ENCODE measurements at regions not wholly inside any gene's neighbourhood (a gene's known extent, or its start where the extent isn't known, plus 50 kb on each side); places are given as distances from the start of the nearest gene placed in this dataset.

GRCh38 chr6:84929212-84929611 lies 164.8 kb upstream of the TBX18 start:
- H3K4me1 ChIP-seq (ENCODE audit: control insufficient read depth, insufficient read depth, low read length) = no peaks in the 10 kb centered on the region
- H3K36me3 ChIP-seq (ENCODE audit: control insufficient read depth in 2 of 2, insufficient read depth in 1 of 2, low read length in 2 of 2) = no peaks in the 10 kb centered on the region
- CTCF ChIA-PET = no interaction called here
- no peak overlapping the region for H3K27ac ChIP-seq (ENCODE audit: extremely low read depth, low read depth, low read length)
- no peaks in the 10 kb centered on the region for H3K9me3 ChIP-seq (ENCODE audit: control insufficient read depth, insufficient read depth, low read depth, low read length)
- no peak for TF ChIP-seq ZNF174 (tag by site-specific recombination; IDR thresholded peaks at IDR 0.05)
- TF ChIP-seq ZNF768 (tag by site-specific recombination; IDR thresholded peaks at IDR 0.05) = peak; percentile 83; the same call in 1 of the 2 replicates
- TF ChIP-seq ZNF843 (tag by site-specific recombination; IDR thresholded peaks at IDR 0.05) = no peak
- no peak for TF ChIP-seq ZNF23 (tag by site-specific recombination; IDR thresholded peaks at IDR 0.05; ENCODE audit: borderline replicate concordance)
- no peak overlapping the region for H3K4me3 ChIP-seq (ENCODE audit: low read depth, low read length)
- POLR2A ChIA-PET = no interaction called here

- TF ChIP-seq TRIM28 (IDR thresholded peaks at IDR 0.05; ENCODE audit: borderline replicate concordance, low read length) (no peak), ZBTB26 (tag by site-specific recombination; optimal IDR thresholded peaks at IDR 0.05) (no peak)
- H3K36me3 ChIP-seq (ENCODE audit: control insufficient read depth in 2 of 2, insufficient read depth in 1 of 2, low read length in 2 of 2) = no peaks in the 10 kb centered on the region
- no peaks in the 10 kb centered on the region for H3K9me3 ChIP-seq (ENCODE audit: control insufficient read depth, insufficient read depth, low read depth, low read length)
- H3K27ac ChIP-seq (ENCODE audit: extremely low read depth, low read depth, low read length) = no peak overlapping the region
- H3K4me1 ChIP-seq (ENCODE audit: control insufficient read depth, insufficient read depth, low read length) = no peaks in the 10 kb centered on the region
- no peak overlapping the region for H3K4me3 ChIP-seq (ENCODE audit: low read depth, low read length)
- CTCF ChIA-PET = no interaction called here
- POLR2A ChIA-PET = no interaction called here
Measured at GRCh38 chr6:84927551-84927950, 163.2 kb upstream of the TBX18 start.

GRCh38 chr6:84926189-84927155 lies 162.1 kb upstream of the TBX18 start:
- H3K4me3 ChIP-seq (ENCODE audit: low read depth, low read length) = no peak overlapping the region
- H3K9me3 ChIP-seq (ENCODE audit: control insufficient read depth, insufficient read depth, low read depth, low read length) = no peaks in the 10 kb centered on the region
- ChIA-PET POLR2A (no interaction called here), CTCF (no interaction called here)
- TF ChIP-seq ZSCAN5A (tag by site-specific recombination; IDR thresholded peaks at IDR 0.05) (no peak), ZNF660 (tag by site-specific recombination; IDR thresholded peaks at IDR 0.05) (peak; percentile 98)
- H3K4me1 ChIP-seq (ENCODE audit: control insufficient read depth, insufficient read depth, low read length) = no peaks in the 10 kb centered on the region
- no peak overlapping the region for H3K27ac ChIP-seq (ENCODE audit: extremely low read depth, low read depth, low read length)
- H3K36me3 ChIP-seq (ENCODE audit: control insufficient read depth in 2 of 2, insufficient read depth in 1 of 2, low read length in 2 of 2) = no peaks in the 10 kb centered on the region

- no peak overlapping the region for H3K4me3 ChIP-seq (ENCODE audit: low read depth, low read length)
- H3K27ac ChIP-seq (ENCODE audit: extremely low read depth, low read depth, low read length) = no peak overlapping the region
- CTCF ChIA-PET = interaction anchor here (0.6 to 1.1 kb wide), 3 partner anchors 41 to 513 kb away, joined by 3 to 5 read pairs (median 3); no protein-coding TSS in a partner anchor
- H3K36me3 ChIP-seq (ENCODE audit: control insufficient read depth in 2 of 2, insufficient read depth in 1 of 2, low read length in 2 of 2) = no peaks in the 10 kb centered on the region
- no peaks in the 10 kb centered on the region for H3K4me1 ChIP-seq (ENCODE audit: control insufficient read depth, insufficient read depth, low read length)
- no peaks in the 10 kb centered on the region for H3K9me3 ChIP-seq (ENCODE audit: control insufficient read depth, insufficient read depth, low read depth, low read length)
- POLR2A ChIA-PET = no interaction called here
- TF ChIP-seq ZNF560 (tag by site-specific recombination; IDR thresholded peaks at IDR 0.05; ENCODE audit: borderline replicate concordance) = no peak
Measured at GRCh38 chr6:84921891-84922290, 157.5 kb upstream of the TBX18 start.

GRCh38 chr6:84920021-84920420 lies 155.6 kb upstream of the TBX18 start:
- no peak for TF ChIP-seq ZNF623 (tag by site-specific recombination; IDR thresholded peaks at IDR 0.05)
- no peak for TF ChIP-seq ZNF302 (tag by site-specific recombination; IDR thresholded peaks at IDR 0.05; ENCODE audit: low read depth)
- TF ChIP-seq ZNF776 (tag by site-specific recombination; IDR thresholded peaks at IDR 0.05; ENCODE audit: borderline replicate concordance) = no peak
- TF ChIP-seq ZNF24 (tag by site-specific recombination; IDR thresholded peaks at IDR 0.05) = no peak
- TF ChIP-seq PRDM1 (tag by site-specific recombination; IDR thresholded peaks at IDR 0.05) = no peak
- ChIA-PET CTCF (interaction anchor here (0.8 kb wide), 1 partner anchor 498 kb away, joined by 6 read pairs; no protein-coding TSS in a partner anchor), POLR2A (no interaction called here)
- H3K9me3 ChIP-seq (ENCODE audit: control insufficient read depth, insufficient read depth, low read depth, low read length) = no peaks in the 10 kb centered on the region
- no peak overlapping the region for H3K27ac ChIP-seq (ENCODE audit: extremely low read depth, low read depth, low read length)
- H3K36me3 ChIP-seq (ENCODE audit: control insufficient read depth in 2 of 2, insufficient read depth in 1 of 2, low read length in 2 of 2) = no peaks in the 10 kb centered on the region
- H3K4me3 ChIP-seq (ENCODE audit: low read depth, low read length) = no peak overlapping the region
- no peaks in the 10 kb centered on the region for H3K4me1 ChIP-seq (ENCODE audit: control insufficient read depth, insufficient read depth, low read length)
